ENCODE measurements at regions not wholly inside any gene's neighbourhood (a gene's known extent, or its start where the extent isn't known, plus 50 kb on each side); places are given as distances from the start of the nearest gene placed in this dataset.

DNA sequence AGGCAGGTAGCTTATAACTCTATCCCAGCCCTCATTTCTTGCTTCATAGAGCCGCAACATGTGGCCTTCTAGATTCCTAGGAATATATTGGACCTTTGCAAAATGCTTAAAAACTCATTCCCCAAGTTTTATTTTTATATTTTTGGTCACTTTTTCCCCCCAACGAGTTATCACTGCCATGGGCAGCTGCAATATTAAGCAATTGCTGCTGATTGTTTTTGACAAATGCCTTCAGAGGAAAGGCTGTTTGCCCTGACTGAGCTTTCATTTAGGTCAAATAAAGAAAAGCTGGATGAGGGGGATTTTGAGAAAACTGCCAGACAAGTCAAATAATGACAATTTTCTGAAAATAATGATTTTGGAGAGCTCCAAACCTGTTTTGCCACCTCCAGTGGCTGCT, 976.9 kb upstream of the MBL2 start:
- ATAC-seq (no peak), DNase-seq (ENCODE audit: missing footprints) (no peak)
- intact Hi-C loops (cut with DNase I) = no loop called here

- ATAC-seq (no peak), DNase-seq (ENCODE audit: missing footprints) (no peak)
- intact Hi-C loops (cut with DNase I) = no loop called here
Measured at GRCh38 chr10:53748319-53748718, 975.7 kb upstream of the MBL2 start.

GRCh38 chr10:53744746-53745145, 972.2 kb upstream of the MBL2 start:
- ATAC-seq (no peak), DNase-seq (ENCODE audit: missing footprints) (no peak)
- intact Hi-C loops (cut with DNase I) = no loop called here

DNA sequence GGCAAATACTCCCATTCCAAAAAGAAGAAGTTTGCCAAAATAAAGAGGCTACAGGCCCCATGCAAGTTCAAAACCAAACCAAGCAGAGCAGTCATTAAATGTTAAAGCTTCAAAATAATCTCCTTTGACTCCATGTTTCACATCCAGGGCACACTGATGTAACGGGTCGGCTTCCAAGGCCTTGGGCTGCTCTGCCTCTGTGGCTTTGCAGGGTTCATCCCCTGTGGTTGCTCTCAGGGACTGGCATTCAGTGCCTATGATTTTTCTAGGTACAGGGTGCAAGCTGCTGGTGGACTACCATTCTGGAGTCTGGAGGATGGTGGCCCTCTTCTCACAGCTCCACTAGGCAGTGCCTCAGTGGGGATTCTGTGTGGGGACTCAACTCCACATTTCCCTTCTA, 971.6 kb upstream of the MBL2 start:
- DNase-seq (ENCODE audit: missing footprints) (no peak), ATAC-seq (no peak)
- intact Hi-C loops (cut with DNase I) = no loop called here

GRCh38 chr10:53737132-53737531, 964.5 kb upstream of the MBL2 start:
- DNase-seq (ENCODE audit: missing footprints) (no peak), ATAC-seq (no peak)
- intact Hi-C loops (cut with DNase I) = no loop called here

DNA sequence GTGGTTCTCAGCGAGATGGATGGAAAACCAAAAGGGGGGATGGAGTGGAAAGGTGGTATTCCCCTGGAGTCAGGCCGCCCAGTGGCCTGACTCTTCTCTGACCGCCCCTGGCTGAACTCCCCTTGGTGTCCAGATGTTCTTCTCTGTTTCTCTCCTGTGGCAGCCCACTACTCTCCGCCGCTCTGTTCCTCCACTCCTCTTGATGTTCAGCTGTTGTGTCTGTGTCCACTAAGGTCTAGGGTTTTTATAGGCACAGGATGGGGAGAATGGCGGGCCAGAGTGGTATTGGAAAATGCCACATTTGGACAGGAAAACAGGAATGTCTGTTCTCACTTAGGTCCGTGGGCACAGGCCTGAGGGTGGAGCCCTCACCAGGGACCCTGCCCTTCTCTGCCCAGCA, 954.3 kb upstream of the MBL2 start:
- intact Hi-C loops (cut with DNase I) = no loop called here
- DNase-seq (ENCODE audit: missing footprints) (no peak), ATAC-seq (no peak)

- no peak for DNase-seq (ENCODE audit: missing footprints)
- intact Hi-C loops (cut with DNase I) = no loop called here
- no peak for ATAC-seq
Measured at GRCh38 chr10:53724581-53724980, 952.0 kb upstream of the MBL2 start.

DNA sequence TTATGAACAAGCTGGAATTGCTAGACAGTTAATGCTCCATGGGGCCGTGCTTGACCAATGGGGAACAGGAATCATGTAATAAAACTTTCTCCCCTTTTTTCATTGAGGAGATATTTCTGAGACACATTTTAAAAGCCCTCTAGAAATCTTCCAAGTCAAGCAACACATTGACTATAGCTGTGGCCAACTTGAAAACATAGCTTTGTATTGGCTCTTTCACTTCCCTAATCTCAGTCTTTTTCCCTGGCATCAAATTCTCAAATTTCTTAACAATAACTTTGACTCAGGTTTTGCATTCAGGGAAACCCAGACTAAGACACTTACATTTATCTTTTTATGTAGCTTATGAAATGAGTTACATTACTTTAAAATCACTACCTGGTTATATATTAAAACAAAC, 947.1 kb upstream of the MBL2 start:
- DNase-seq (ENCODE audit: missing footprints) (no peak), ATAC-seq (no peak)
- intact Hi-C loops (cut with DNase I) = no loop called here

DNA sequence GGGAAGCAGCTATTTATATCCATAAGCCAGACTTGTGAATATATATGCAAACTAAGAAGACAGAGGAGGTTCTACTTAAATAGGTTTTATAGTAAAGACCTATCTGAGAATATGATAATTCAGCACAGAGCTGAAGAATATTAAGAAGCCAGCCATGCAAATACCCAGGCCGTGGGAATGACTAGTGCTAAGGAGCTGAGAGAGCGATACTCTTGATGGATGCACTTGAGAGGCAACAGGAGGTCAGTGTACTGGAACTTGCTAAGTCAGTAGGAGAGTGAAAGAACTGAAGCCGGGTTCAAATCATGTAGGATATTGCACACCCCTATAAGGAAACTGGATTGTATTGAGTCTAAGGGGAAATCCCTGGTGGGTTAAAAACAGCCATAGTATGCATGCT, 943.6 kb upstream of the MBL2 start:
- DNase-seq (ENCODE audit: missing footprints) (no peak), ATAC-seq (no peak)
- intact Hi-C loops (cut with DNase I) = no loop called here

GRCh38 chr10:53713431-53713830, 940.8 kb upstream of the MBL2 start:
- intact Hi-C loops (cut with DNase I) = no loop called here
- ATAC-seq (no peak), DNase-seq (ENCODE audit: missing footprints) (no peak)

- intact Hi-C loops (cut with DNase I) = no loop called here
- ATAC-seq = no peak
- peak; percentile 37 for DNase-seq (ENCODE audit: missing footprints)
Measured at GRCh38 chr10:53702489-53702888, 929.9 kb upstream of the MBL2 start.

DNA sequence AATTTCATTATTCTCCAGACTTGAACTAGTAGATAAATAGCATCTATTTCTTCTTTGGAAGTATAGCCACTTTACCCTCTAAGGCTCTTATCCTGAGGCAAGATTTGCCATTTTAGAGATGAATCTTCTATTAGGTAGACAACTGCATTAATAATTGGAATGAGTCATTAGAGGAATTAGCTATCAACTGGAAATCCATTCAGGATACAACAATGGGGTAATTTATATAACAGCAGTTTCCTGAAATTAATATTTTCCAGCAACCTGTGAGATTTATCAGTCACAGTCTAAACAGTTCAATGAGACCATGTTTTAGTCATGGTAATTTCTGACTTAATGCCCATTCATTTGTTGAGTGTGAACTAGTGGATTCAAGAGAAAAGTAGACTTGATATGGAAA, 928.6 kb upstream of the MBL2 start:
- ATAC-seq = no peak
- intact Hi-C loops (cut with DNase I) = no loop called here
- no peak for DNase-seq (ENCODE audit: missing footprints)

- ATAC-seq (no peak), DNase-seq (ENCODE audit: missing footprints) (no peak)
- intact Hi-C loops (cut with DNase I) = no loop called here
Measured at GRCh38 chr10:53700278-53700677, 927.7 kb upstream of the MBL2 start.

- intact Hi-C loops (cut with DNase I) = no loop called here
- no peak for ATAC-seq
- no peak for DNase-seq (ENCODE audit: missing footprints)
Measured at GRCh38 chr10:53699684-53700083, 927.1 kb upstream of the MBL2 start.

DNA sequence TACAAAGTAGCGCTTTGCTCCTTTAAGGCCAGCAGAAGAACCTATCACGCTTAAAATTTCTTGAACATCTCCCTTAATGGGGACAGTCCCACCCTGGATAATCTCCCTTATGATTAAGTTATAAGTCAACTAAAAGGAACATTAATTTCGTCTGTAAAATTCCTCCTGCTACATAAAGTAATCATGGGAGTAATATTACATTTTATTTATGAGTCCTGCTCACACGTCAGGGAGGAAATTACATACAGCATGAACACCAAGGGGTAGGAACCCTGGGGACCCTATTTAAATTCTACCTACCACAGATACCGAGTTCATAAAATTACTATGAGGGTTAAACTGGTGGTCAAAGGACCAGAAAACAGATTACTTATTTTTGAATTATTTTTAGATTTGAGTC, 926.6 kb upstream of the MBL2 start:
- ATAC-seq (no peak), DNase-seq (ENCODE audit: missing footprints) (no peak)
- intact Hi-C loops (cut with DNase I) = no loop called here

GRCh38 chr10:53697038-53697437, 924.5 kb upstream of the MBL2 start:
- ATAC-seq (no peak), DNase-seq (ENCODE audit: missing footprints) (no peak)
- intact Hi-C loops (cut with DNase I) = no loop called here

DNA sequence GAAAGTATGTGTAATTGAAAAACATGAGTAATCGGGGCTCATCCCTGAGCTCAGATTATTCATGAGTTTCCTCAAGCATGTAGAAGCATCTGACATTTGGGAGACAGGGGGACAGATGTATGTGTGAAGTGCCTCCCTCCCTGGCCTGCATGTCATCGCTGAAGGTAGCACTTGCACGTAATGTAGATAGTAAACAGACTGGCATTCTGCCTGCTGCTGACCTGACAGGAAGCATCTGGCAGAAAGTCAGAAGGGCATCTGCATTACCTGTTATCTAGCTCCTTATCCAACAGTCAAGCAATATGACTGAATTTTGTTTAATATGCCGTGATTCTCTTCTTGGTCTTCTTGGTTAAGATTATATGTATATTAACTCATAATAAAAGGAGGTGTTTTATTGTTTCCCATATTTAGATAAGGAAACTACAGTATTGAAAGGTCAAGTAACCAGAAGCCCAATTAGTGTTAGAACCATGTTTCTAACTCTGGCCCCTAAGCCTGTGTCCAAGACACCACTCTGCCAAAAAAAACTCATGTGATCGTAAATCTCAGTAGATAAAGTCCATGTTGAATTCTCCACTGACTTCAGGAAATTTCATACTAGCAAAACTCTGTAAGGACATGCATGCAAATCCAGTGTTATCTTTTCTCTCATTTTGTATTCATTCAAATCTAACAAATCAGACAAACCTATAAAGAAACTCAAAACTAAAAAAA, 918.1 kb upstream of the MBL2 start:
- ATAC-seq (no peak), DNase-seq (ENCODE audit: missing footprints) (no peak)
- intact Hi-C loops (cut with DNase I) = no loop called here

DNA sequence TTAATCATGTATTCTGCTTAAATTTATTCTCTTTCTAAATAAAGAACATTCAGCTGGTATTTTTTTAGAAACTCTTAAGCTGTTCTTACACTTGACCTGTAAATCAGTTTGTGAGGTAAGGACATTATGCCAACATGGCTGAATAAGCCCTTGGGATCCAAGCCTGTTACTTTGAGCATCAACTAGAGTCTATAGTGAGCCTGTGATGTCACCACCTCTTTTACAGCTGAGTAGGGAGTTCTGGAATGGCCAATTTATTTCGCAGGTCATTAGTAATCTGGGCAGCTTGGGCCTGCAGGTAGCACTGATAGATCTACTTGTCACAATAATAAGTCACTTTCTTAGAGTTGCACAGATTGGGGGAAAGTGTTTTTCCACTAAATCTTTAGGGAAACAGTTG, 915.2 kb upstream of the MBL2 start:
- ATAC-seq = no peak
- DNase-seq (ENCODE audit: missing footprints) = no peak
- intact Hi-C loops (cut with DNase I) = no loop called here

DNA sequence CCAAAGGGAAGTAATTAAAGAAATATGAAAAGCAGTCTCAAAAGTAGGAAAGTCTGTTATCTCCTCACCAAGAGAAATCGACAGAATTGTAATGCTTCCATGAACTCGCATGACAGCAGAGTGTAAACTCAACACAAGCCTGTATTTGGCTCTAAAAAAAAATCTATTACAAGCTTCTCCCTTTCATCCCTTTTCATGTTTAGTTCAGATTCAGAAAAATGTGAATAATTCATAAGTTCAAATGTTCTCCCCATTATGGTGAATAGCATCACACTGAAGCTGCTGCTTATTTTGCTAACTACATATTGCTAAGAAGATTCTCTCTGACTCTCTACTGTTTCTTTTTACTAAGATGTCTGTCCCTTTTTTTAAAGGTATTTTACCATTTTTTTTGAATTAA, 910.3 kb upstream of the MBL2 start:
- DNase-seq (ENCODE audit: missing footprints) (no peak), ATAC-seq (no peak)
- intact Hi-C loops (cut with DNase I) = no loop called here

DNA sequence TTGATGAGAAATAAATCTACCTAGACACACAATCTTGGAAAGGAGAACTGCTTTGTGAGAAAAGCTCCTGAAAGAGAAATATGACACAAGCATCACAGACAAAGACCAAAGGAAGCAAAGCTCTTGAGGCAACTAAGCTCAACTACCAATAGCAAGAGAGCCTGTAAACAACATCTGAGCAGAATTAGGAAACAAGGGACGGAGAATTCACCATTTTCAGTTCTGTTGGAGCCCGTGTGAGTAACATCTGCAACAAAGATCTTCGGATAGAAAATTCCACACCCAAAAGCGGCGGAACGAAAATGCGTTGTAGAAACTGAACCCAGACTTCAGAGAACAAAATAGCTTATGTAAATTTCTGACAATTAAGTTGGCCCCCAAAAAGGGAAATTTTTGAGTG, 909.9 kb upstream of the MBL2 start:
- DNase-seq (ENCODE audit: missing footprints) (no peak), ATAC-seq (no peak)
- intact Hi-C loops (cut with DNase I) = no loop called here

- intact Hi-C loops (cut with DNase I) = no loop called here
- ATAC-seq (no peak), DNase-seq (ENCODE audit: missing footprints) (no peak)
Measured at GRCh38 chr10:53679666-53680065, 907.1 kb upstream of the MBL2 start.

DNA sequence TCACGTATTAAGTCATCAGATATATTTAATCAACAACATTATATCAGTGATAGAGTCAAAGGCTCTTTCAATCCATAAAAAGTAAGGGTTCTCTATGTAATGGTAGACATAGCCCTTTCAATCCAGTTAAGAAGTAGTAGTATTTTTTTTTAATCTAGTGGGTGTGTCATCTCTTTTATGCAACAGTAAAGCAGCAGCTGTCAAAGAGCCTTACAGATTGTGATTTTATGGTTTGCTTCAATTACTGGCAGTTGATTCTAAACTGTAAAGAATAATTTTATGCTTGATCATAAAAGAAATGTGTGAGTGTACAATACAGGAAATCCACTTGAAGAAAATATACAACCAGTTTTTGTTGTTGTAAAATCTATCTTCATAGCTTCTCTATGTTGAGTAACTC, 902.6 kb upstream of the MBL2 start:
- intact Hi-C loops (cut with DNase I) = no loop called here
- ATAC-seq (no peak), DNase-seq (ENCODE audit: missing footprints) (no peak)
